SKM-1 treated with dmso at 0.1 percent for 144 hours (cell line): ENCODE measurements at regions not wholly inside any gene's neighbourhood (a gene's known extent, or its start where the extent isn't known, plus 50 kb on each side); places are given as distances from the start of the nearest gene placed in this dataset.
A peak's percentile ranks its signal among the peaks of the same experiment; 100 is the strongest.
"Not testable (repeated sequence)": the region's sequence is repeated elsewhere in the genome, so short reads cannot be mapped to it uniquely, and the experiment has no call there.

ENCODE experiments used
- DNase-seq: peaks from one replicate; lab custom pipeline; 2025; ENCODE audit not compliant: unreplicated experiment; lab: John Stamatoyannopoulos, UW

GRCh38 chr11:3583476-3583875, 58.3 kb downstream of the ART5 start:
- DNase-seq, result not testable (repeated sequence)

- DNase-seq, result not testable (repeated sequence)
These were observed 60.4 kb downstream of the ART5 start for GRCh38 chr11:3581389-3581725.

DNA sequence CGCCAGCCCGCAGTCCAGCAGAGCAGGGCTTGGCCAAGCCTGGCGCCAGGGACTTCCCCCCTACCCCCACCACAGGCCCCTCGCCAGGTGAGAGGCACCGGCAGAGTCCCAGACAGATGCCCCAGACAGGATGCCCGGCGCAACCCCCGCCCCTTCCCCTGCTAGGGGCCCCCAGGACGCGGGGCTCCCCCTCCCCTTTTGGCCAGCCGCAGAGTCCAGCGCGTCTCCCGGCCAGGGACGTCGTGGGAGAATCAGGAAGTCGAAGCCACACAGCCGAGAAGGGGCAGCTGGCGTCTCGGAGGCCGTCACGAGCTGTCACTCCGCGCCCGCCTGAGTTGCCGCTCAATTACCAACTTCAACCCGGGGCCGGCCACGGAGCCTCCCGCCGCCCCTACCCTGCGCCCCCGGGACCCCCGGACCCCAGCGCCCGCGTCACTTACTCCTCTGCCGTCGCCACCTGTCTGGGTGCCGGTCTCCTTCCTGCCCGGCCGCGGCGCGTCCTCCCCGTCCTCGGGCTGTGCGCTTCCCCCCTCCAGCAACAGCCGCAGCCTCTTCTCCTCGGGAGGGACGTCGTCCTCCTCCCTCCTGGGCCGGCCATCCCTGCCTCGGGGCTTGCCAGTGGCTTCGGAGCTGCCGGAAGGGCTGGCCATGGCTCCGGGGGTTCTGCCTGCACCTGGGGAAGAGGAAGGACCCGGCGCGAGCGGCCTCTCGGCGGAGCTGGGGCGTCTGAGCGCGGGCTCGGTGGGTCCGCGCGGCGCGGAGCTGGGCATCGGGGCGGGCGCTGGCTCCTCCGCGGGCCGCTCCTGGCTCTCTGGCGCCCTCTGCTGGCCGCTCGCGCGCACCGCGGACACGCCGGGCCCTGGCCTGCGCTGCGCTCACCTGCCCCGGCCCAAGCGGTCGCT, 61.1 kb downstream of the ART5 start:
- peak; percentile 30 for DNase-seq

DNA sequence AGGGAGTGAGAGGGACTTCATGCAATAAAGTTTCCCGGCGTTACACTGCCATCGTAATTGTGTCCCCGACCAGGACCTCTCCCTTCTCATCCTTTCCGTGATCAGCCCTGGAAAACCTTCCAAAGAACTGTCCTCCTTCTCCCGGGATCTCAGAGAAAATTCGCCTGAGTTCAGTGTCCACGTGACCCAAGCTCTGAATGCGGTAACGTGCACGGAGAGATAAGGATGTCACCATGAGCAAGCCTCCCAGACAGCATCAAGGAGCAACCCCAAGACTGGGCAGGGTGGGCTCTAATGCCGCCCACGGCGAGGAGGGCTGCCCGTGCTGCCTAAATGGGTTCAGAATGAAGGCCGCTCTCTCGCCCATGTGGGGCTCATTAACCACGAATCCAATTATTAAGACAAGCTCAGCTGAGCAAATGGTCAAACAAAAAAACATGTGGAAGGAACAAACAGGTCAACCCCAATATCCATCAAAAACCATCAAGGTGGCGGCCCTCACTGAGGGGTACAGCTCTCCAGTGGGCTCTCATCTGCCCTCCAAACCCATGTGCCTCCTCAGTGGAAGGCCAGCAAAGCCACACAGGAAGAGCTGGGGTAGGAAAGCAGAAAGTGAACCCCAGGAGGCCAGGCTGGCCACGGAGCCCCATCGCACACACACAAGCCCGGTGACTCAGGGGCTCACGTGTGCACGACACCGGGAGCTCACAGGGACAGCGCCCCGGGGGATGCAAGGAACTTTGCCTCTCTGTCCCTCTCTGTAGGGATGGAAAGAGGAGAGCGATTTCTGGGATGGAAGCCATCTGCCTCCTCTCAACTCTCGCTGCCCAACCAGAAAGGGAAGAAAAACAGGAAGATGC, 62.0 kb downstream of the ART5 start:
- DNase-seq, result not testable (repeated sequence)

DNA sequence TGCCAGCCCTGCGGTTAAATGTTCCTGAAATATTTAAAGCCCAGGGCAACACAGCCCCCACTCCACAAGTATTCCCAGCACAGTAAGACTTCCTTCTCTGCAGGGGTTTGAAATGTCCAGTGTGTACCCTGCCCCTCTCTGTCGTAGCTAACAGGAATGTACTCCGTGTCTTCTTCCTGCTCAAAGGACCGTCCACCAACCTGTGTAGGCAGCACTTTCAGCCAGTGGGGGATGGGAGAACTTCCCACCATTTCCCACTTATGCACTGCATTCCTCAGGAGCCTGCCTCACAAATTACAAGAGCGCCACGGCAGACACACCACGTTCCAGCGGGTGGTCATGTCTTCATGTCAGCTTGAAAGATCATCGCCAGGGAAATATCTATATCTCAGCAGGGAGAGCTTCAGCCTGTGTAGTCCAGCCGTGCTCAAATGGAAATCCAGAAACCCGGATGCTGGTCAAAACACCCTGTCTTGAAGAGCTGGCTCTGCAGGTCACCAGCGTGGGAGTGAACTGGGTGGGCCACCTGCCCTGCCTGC, 65.7 kb downstream of the ART5 start:
- not testable (repeated sequence) for DNase-seq

DNA sequence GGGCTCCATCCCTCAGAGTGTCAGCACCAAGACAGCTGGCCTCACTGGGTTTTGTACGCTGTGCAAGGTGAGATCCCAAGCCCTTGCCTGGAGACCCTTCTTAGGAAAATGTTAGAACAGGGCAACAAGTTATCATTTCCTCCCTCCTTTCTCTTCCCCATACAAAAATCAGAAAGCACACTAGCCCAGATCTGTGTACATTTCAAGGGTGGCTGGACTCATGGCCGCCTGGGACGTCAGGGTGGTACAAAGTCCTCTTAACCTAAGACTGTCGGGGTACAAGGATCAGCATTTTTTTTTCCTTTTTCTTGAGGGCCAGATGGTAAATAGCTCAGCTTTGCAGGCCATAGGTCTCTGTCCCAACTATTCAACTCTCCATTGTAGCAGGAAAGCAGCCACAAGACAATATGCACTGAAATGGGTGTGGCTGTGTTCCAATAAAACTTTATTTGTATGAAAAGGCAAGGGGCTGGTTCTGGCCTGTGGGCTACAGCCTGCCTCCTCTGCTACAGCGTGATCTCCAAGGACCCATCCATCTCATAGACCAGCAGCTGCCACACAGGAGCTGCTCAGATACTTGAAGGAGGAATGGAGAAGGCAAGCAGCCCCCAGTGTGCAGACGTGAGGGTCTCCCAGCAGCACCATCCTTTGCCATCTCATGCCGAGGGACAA, 68.7 kb downstream of the ART5 start:
- not testable (repeated sequence) for DNase-seq

DNA sequence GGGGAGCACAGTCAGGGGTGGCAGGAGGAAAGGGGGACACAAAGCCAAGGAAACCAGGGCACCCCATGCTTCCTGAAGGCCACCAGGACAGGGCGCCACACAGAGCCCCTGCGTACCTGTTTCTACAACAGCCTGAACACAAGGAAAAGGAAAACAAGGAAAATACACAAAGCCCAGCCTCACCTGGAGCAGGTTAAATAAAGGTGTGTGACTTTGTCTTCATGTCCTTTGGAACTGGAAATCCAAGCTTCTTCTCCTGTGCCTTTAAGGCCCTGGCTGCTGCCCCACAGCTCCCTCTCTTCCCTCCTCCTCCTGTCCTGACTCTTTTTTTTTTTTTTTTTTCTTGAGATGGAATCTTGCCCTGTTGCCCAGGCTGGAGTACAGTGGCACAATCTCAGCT, 70.0 kb downstream of the ART5 start:
- not testable (repeated sequence) for DNase-seq

DNA sequence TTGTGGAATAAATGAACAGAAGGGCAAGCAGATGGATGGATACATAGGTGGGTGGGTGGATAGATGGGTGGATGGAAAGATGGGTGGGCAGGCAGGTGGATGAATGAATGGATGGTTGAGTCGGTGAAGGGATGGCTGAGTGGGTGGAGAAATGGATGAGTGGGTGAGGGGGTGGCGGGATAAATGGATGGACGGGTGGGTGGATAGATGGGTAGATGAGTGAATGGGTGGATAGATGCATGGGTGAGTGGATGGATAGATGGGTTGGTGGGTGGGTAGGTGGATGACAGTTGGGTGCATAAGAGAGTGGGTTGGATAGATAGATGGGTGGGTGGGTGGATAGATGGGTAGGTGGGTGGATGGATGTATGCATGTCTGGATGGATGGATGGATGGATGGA, 76.0 kb downstream of the ART5 start:
- not testable (repeated sequence) for DNase-seq

GRCh38 chr11:3564383-3564782, 77.4 kb downstream of the ART5 start:
- not testable (repeated sequence) for DNase-seq

DNA sequence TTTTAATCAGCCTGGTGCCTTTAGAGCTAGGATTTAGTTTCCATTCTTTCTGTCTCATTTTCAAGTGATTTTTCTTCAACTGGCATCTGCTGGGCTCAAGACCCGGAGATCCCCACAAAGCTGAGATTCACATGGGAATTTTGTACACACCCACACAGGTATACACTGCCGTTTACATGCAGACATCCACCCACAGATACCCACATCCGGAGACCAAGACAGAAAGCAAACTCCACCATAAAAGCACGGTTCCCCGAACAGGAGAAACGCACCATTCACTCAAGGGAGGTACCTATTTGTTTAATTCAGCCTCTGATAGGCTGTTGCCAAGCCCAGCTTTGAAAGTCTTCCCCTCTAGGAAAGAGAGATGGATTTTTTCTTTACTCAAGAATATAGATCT, 87.2 kb downstream of the ART5 start:
- DNase-seq, result not testable (repeated sequence)

GRCh38 chr11:3544990-3545389, 96.8 kb downstream of the ART5 start:
- not testable (repeated sequence) for DNase-seq

DNA sequence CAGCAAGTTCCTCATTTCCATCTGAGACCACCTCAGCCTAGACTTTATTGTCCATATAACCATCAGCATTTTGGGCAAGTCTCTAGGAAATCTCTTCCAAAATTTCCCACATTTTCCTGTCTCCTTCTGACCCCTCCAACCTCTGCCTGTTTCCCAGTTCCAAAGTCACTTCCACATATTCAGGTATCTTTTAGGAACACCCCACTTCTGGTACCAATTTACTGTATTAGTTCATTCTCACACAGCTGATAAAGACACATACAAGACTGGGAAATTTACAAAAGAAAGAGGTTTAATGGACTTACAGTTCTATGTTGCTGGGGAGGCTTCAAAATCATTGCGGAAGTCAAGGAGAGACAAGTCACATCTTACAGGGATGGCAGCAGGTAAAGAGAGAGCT, 103.6 kb downstream of the ART5 start:
- DNase-seq, result not testable (repeated sequence)

GRCh38 chr11:3537254-3537653, 104.5 kb downstream of the ART5 start:
- DNase-seq, result not testable (repeated sequence)

DNA sequence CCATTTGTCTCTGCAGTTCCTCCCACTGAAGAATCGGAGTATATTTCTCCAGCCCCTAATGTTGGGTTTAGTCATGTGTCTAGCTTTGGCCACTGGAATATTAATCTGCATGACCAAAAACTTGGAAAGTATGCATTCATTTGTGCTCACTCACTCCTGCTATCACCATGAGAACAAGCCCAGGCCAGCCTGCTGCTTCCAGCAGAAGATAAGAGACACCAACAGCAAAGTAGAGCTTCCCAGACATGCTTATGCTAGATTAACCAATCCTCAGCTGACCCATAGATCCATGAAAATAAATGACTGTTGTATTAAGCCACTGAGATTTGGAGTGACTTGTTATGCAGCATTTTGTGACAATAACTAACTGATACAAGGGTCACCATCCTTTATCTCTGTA, 108.8 kb downstream of the ART5 start:
- DNase-seq, result not testable (repeated sequence)

GRCh38 chr11:3531280-3531679, 110.5 kb downstream of the ART5 start:
- not testable (repeated sequence) for DNase-seq

DNA sequence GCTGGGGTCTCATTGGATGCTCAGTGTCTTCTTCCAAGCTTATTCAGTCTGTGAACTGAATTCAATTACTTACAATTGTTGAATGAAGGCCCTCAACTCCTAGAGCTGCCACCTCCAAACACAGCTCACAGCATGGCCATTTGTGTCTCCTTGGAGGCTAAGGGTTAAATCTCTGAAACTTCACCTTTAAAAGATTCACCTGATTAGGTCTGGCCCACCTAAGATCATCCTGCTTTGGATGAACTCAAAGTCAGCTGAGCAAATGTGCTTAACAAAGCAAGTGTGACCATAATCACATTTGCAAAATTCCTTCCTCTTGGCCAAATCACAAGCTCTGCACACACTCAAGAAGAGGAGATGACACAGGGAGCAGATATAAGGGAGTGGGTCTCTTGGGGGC, 118.2 kb downstream of the ART5 start:
- not testable (repeated sequence) for DNase-seq

DNA sequence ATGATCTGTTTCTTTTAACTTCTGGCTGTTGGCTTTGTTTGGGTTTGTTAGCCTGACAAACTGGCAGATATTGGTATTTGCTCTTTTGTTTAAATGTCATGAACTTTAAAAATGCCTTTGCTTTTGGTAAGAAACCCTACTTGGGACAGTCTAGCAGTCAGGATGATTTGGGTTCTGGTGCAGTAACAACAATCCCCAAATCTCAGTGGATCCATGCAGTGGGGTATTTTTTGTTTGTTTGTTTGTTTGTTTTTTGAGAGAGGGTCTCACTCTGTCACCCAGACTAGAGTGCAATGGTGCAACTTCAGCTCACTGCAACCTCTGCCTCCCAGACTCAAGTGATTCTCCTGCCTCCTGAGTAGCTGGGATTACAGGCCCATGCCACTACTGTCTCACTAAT, 120.9 kb downstream of the ART5 start:
- not testable (repeated sequence) for DNase-seq

- not testable (repeated sequence) for DNase-seq
These were observed 122.0 kb downstream of the ART5 start for GRCh38 chr11:3519841-3520240.

DNA sequence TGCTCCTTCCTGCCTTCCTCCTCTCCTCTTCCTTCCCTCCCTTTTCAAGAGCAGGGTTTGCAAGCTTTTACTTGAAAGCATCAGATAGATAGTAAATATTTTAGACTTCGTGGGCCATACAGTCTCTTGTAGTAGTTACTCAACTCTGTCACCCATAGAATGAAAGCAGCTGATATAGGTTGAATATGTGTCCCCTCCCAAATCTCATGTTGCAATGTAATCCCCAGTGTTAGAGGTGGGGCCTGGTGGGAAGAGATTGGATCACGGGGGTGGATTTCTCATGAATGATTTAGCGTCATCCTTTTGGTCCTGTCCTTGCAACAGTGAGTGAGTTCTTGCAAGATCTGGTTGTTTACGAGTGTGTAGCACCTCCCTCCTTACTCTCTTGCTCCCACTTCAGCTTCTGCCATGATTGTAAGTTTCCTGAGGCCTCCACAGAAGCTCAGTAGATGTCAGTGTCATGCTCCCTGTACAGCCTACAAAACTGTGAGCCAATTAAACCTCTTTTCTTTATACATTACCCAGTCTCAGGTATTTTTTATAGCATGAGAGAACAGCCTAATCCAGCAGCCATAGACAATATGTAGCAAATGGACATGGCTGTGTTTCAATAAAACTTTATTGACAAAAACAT, 124.7 kb downstream of the ART5 start:
- not testable (repeated sequence) for DNase-seq

DNA sequence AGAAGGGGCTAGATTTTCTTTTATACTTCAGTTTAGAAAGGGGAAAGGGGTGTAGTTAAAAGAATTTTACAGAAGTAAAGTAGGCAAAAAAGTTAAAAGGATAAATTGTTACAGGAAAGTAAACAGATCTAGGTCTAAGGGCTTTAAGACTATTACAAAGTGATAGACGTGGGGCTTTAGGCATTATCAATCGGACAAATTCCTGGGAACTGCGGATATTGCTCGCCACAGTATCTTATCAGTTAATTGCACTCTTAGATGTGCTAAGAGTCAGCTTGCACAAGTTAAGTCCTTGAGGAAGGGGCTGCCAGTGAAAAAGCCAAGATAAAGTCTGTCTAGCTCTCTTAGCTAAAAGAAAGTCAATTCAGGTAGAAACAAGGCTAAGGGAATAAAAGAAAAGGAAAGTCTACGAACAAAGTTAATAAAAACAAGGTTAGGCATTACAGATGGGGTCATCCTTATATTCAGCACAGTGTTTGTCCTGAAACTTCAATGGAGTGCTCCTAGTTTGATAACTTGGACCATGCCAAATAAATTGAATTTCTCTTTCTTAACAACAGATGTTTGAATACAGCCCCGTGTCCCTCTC, 125.4 kb downstream of the ART5 start:
- DNase-seq, result not testable (repeated sequence)
